IMR-90 (cell line): ENCODE measurements at regions not wholly inside any gene's neighbourhood (a gene's known extent, or its start where the extent isn't known, plus 50 kb on each side); places are given as distances from the start of the nearest gene placed in this dataset.

ENCODE experiments used
- ATAC-seq: fragments of 200-7000 bp; cut with Tn5 transposase; 2 replicates; pipeline ENCODE4 v1.9.1; 2020; ENCODE audit warnings: low read depth, mild to moderate bottlenecking, moderate library complexity
- BruUV-seq: library from RNA; stranded (reverse); fragments of 400-500 nt; replicated peaks from 2 replicates; lab custom pipeline; 2021; lab: Mats Ljungman, UMichigan
- CTCF ChIA-PET: fragments of 300-600 bp; formaldehyde crosslinking; extraction: SDS; loops from one replicate; lab custom pipeline; 2021; ENCODE audit warnings: antibody characterized with exemption; lab: Yijun Ruan, JAX
- POLR2A ChIA-PET: fragments of 300-600 bp; sonication (Branson Sonifier 250); formaldehyde crosslinking; loops from one replicate; lab custom pipeline; 2022; ENCODE audit warnings: antibody characterized with exemption; ENCODE audit not compliant: unreplicated experiment; lab: Charles Lee
- DNase-seq: peaks from one replicate; pipeline ENCODE4 v3.0.0; 2013
- H2AFZ ChIP-seq: replicated peaks from 2 replicates; pipeline ENCODE3; 2013; ENCODE audit warnings: low read length, mild to moderate bottlenecking; ENCODE audit not compliant: poor library complexity
- H2AK5ac ChIP-seq: 2 replicates; pipeline ENCODE4 v1.6.1; 2013; ENCODE audit warnings: low read depth, low read length, inconsistent platforms
- H2AK9ac ChIP-seq: replicated peaks from 2 replicates; pipeline ENCODE3; 2013; ENCODE audit warnings: mild to moderate bottlenecking, low read depth, low read length, moderate library complexity; ENCODE audit not compliant: poor library complexity
- H2BK120ac ChIP-seq: 2 replicates; pipeline ENCODE4 v1.6.1; 2013; ENCODE audit warnings: low read depth, low read length, inconsistent platforms
- H2BK15ac ChIP-seq: 3 replicates; pipeline ENCODE4 v1.6.1; 2013; ENCODE audit warnings: low read depth, low read length, inconsistent platforms
- H2BK20ac ChIP-seq: 2 replicates; pipeline ENCODE4 v1.6.1; 2013; ENCODE audit warnings: low read depth, mild to moderate bottlenecking, inconsistent platforms, low read length, moderate library complexity
- H2BK5ac ChIP-seq: 2 replicates; pipeline ENCODE4 v1.6.1; 2013; ENCODE audit warnings: mild to moderate bottlenecking, low read depth, low read length, inconsistent platforms; ENCODE audit not compliant: poor library complexity, severe bottlenecking
- H3K14ac ChIP-seq: replicated peaks from 2 replicates; pipeline ENCODE4 v1.6.1; 2013; ENCODE audit warnings: low read depth, low read length, inconsistent platforms
- H3K18ac ChIP-seq: 2 replicates; pipeline ENCODE4 v1.6.1; 2013; ENCODE audit warnings: low read depth, low read length, control low read depth
- H3K23ac ChIP-seq: 2 replicates; pipeline ENCODE4 v1.6.1; 2013; ENCODE audit warnings: low read depth, low read length, inconsistent platforms
- H3K27ac ChIP-seq: 2 replicates; pipeline ENCODE4 v1.5.1; 2013; ENCODE audit warnings: mild to moderate bottlenecking, control low read depth, low read length; ENCODE audit not compliant: insufficient read depth
- H3K27me3 ChIP-seq: 2 replicates; pipeline ENCODE4 v1.6.1; 2013; ENCODE audit warnings: low read length; ENCODE audit not compliant: control insufficient read depth, insufficient read depth
- H3K36me3 ChIP-seq: 2 replicates; pipeline ENCODE4 v1.6.1; 2013; ENCODE audit warnings: low read length, mixed read lengths; ENCODE audit not compliant: control insufficient read depth, insufficient read depth
- H3K4ac ChIP-seq: 2 replicates; pipeline ENCODE4 v1.6.1; 2013; ENCODE audit warnings: low read depth, low read length, inconsistent platforms
- H3K4me1 ChIP-seq: 2 replicates; pipeline ENCODE4 v1.6.1; 2013; ENCODE audit warnings: low read length, mixed read lengths; ENCODE audit not compliant: control insufficient read depth, insufficient read depth
- H3K4me2 ChIP-seq: 2 replicates; pipeline ENCODE4 v1.6.1; 2013; ENCODE audit warnings: low read depth, mild to moderate bottlenecking, control low read depth, low read length, moderate library complexity
- H3K4me3 ChIP-seq: 2 replicates; pipeline ENCODE4 v1.5.1; 2013; ENCODE audit warnings: low read depth, mild to moderate bottlenecking, control low read depth, low read length, moderate library complexity; ENCODE audit not compliant: insufficient read depth
- H3K56ac ChIP-seq: 2 replicates; pipeline ENCODE4 v1.6.1; 2013; ENCODE audit warnings: low read length, inconsistent platforms; ENCODE audit not compliant: insufficient read depth; ENCODE audit errors: extremely low read depth
- H3K79me1 ChIP-seq, 2 experiments: 2 replicates each; pipeline ENCODE4 v1.6.1; 2013; ENCODE audit warnings: low read length in 2 of 2, inconsistent platforms in 1 of 2, low read depth in 1 of 2
- H3K9ac ChIP-seq: 2 replicates; pipeline ENCODE4 v1.6.1; 2013; ENCODE audit warnings: low read depth, low read length, control low read depth
- H3K9me1 ChIP-seq: 2 replicates; pipeline ENCODE4 v1.6.1; 2013; ENCODE audit warnings: low read length, inconsistent platforms; ENCODE audit not compliant: insufficient read depth
- H3K9me3 ChIP-seq: 2 replicates; pipeline ENCODE4 v1.6.1; 2013; ENCODE audit warnings: low read length; ENCODE audit not compliant: control insufficient read depth, insufficient read depth
- H4K20me1 ChIP-seq: 2 replicates; pipeline ENCODE4 v1.6.1; 2013; ENCODE audit warnings: low read length, inconsistent platforms; ENCODE audit not compliant: insufficient read depth
- H4K5ac ChIP-seq: 2 replicates; pipeline ENCODE4 v1.6.1; 2013; ENCODE audit warnings: mild to moderate bottlenecking, low read depth, low read length, control low read depth
- H4K8ac ChIP-seq, 2 experiments: 2 replicates each; pipeline ENCODE4 v1.6.1; 2013; ENCODE audit warnings: low read depth in 2 of 2, low read length in 2 of 2, control low read depth in 1 of 2, inconsistent platforms in 1 of 2
- H4K91ac ChIP-seq: 2 replicates; pipeline ENCODE4 v1.6.1; 2013; ENCODE audit warnings: low read depth, low read length, inconsistent platforms; ENCODE audit not compliant: insufficient read depth
- BHLHE40 ChIP-seq: fragments of 150-350 bp; IDR thresholded peaks from 2 replicates; pipeline ENCODE4 v1.6.1; 2016; ENCODE audit warnings: mild to moderate bottlenecking, low read depth, low read length
- CEBPB ChIP-seq: IDR thresholded peaks from 2 replicates; pipeline ENCODE4 v1.6.1; 2012; ENCODE audit warnings: low read depth, low read length, improper control_type of control experiment
- CHD1 ChIP-seq: IDR thresholded peaks from 2 replicates; pipeline ENCODE4 v1.6.1; 2012; ENCODE audit warnings: low read depth, low read length, improper control_type of control experiment
- FOS ChIP-seq: fragments of 150-350 bp; IDR thresholded peaks from 2 replicates; pipeline ENCODE4 v1.6.1; 2016; ENCODE audit warnings: low read depth, low read length
- MAFK ChIP-seq: IDR thresholded peaks from 2 replicates; pipeline ENCODE4 v1.6.1; 2012; ENCODE audit warnings: low read depth, low read length, improper control_type of control experiment
- MAZ ChIP-seq: IDR thresholded peaks from 2 replicates; pipeline ENCODE4 v1.6.1; 2012; ENCODE audit warnings: low read depth, mild to moderate bottlenecking, low read length, improper control_type of control experiment, moderate library complexity, borderline replicate concordance
- MXI1 ChIP-seq: IDR thresholded peaks from 2 replicates; pipeline ENCODE4 v1.6.1; 2012; ENCODE audit warnings: low read depth, mild to moderate bottlenecking, low read length, moderate library complexity, borderline replicate concordance
- NFE2L2 ChIP-seq: fragments of 150-350 bp; IDR thresholded peaks from 2 replicates; pipeline ENCODE4 v1.6.1; 2016; ENCODE audit warnings: low read depth, mild to moderate bottlenecking, low read length
- POLR2A ChIP-seq: IDR thresholded peaks from 2 replicates; pipeline ENCODE4 v1.6.1; 2012; ENCODE audit warnings: mild to moderate bottlenecking, low read depth, low read length
- RAD21 ChIP-seq: IDR thresholded peaks from 2 replicates; pipeline ENCODE4 v1.6.1; 2012; ENCODE audit warnings: low read length, improper control_type of control experiment
- RCOR1 ChIP-seq: IDR thresholded peaks from 2 replicates; pipeline ENCODE4 v1.6.1; 2012; ENCODE audit warnings: mild to moderate bottlenecking, low read length, improper control_type of control experiment; ENCODE audit not compliant: insufficient replicate concordance
- RFX5 ChIP-seq: IDR thresholded peaks from 2 replicates; pipeline ENCODE4 v1.8.0; 2012; ENCODE audit warnings: low read depth, mild to moderate bottlenecking, low read length, moderate library complexity
- SMC3 ChIP-seq: fragments of 150-350 bp; IDR thresholded peaks from 2 replicates; pipeline ENCODE4 v1.6.1; 2016; ENCODE audit warnings: low read depth, mild to moderate bottlenecking, antibody characterized with exemption, low read length, moderate library complexity
- WGBS, 2 experiments: methylation state at CpG; one replicate each; pipeline versions ENCODE4 v1.1.5 to v1.1.7; 2013; ENCODE audit warnings: missing lambda C conversion rate in 2 of 2; ENCODE audit not compliant: insufficient read length in 1 of 2; ENCODE audit errors: extremely low coverage in 2 of 2; 5-methylcytosine and 5-hydroxymethylcytosine counted together
- dilution Hi-C: fragments of 300-500 bp; cut with HindIII; formaldehyde crosslinking; loops from one replicate; pipeline ENCODE4 v1.14.3; 2018; ENCODE audit warnings: low sequenced_read_pairs; ENCODE audit not compliant: unreplicated experiment
- in situ Hi-C: fragments of 300-500 bp; cut with MboI; formaldehyde crosslinking; loops from 3 replicates; pipeline ENCODE4 v1.14.3; 2019; ENCODE audit warnings: low sequenced_read_pairs, inconsistent platforms, mixed read lengths
- intact Hi-C: fragments of 100-400 bp; cut with micrococcal nuclease; formaldehyde crosslinking; loops from 2 replicates; pipeline ENCODE4 v1.10.0; 2022
- TF ChIP-seq, protein P1 (sequence below): fragments of 150-350 bp; IDR thresholded peaks from 2 replicates; pipeline ENCODE4 v1.6.1; 2016; ENCODE audit warnings: low read depth, mild to moderate bottlenecking, low read length, moderate library complexity, borderline replicate concordance
- TF ChIP-seq, protein P2 (sequence below): fragments of 150-350 bp; IDR thresholded peaks from 2 replicates; pipeline ENCODE4 v1.6.1; 2017; ENCODE audit warnings: mild to moderate bottlenecking, antibody characterized with exemption, low read length, low read depth
- TF ChIP-seq, protein P3 (sequence below): conservative IDR thresholded peaks from 2 replicates; pipeline ENCODE4 v1.5.1; 2012; ENCODE audit warnings: mild to moderate bottlenecking, low read depth, low read length, improper control_type of control experiment

DNA sequence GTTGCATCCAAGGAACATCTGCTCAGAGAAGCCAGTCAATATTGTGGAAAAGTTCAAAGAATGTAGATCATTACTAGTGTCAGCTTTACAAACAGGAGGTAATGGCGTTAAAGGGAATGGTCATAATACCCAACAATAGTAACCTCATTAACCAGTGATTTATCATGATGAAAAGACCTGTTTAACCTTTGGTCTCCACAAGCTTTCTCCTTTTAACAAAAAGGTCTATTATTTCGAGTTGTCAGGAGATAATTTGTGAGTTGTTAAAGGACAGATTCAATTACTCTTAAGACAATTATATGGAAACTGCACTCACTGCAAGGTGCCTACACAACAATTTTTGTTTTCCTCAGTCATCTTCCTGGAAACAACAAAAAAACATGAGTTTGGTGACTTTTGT, 73.8 kb upstream of the HTATIP2 start:
- Histone ChIP-seq H2BK120ac (no peak overlapping the region), H3K56ac (no peak overlapping the region), H3K23ac (no peak overlapping the region), H4K20me1 (no peaks in the 10 kb centered on the region), H3K4me1 (no peaks in the 10 kb centered on the region), H2AFZ (no peak overlapping the region), H3K27ac (no peak overlapping the region), H3K27me3 (no peaks in the 10 kb centered on the region), H3K9ac (no peak overlapping the region), H2BK15ac (no peak overlapping the region), H2BK20ac (no peak overlapping the region), H3K9me1 (no peaks in the 10 kb centered on the region), H4K5ac (no peak overlapping the region), H3K4ac (no peak overlapping the region), H3K79me1 (no peaks in the 10 kb centered on the region), H3K4me2 (no peak overlapping the region), H3K9me3 (no peaks in the 10 kb centered on the region), H4K8ac (no peak overlapping the region), H3K36me3 (no peaks in the 10 kb centered on the region), H2AK5ac (no peak overlapping the region), H2AK9ac (no peak overlapping the region), H3K18ac (no peak overlapping the region), H3K14ac (no peak overlapping the region), H2BK5ac (no peak overlapping the region), H3K4me3 (no peak overlapping the region), H4K91ac (no peak overlapping the region)
- WGBS, 2 experiments, result no CpG with 5 or more reads among the region's 2 CpGs
- no peak for ATAC-seq
- dilution Hi-C loops (no loop called here), intact Hi-C loops (no loop called here), in situ Hi-C loops (no loop called here)
- no peak for TF ChIP-seq POLR2A
- TF ChIP-seq, protein P1, sequence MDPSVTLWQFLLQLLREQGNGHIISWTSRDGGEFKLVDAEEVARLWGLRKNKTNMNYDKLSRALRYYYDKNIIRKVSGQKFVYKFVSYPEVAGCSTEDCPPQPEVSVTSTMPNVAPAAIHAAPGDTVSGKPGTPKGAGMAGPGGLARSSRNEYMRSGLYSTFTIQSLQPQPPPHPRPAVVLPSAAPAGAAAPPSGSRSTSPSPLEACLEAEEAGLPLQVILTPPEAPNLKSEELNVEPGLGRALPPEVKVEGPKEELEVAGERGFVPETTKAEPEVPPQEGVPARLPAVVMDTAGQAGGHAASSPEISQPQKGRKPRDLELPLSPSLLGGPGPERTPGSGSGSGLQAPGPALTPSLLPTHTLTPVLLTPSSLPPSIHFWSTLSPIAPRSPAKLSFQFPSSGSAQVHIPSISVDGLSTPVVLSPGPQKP, result no peak
- no peak for TF ChIP-seq RFX5
- TF ChIP-seq BHLHE40, result no peak
- TF ChIP-seq CEBPB, result no peak
- no peak for TF ChIP-seq MAFK
- no peak for TF ChIP-seq CHD1
- no peak for TF ChIP-seq RCOR1
- no peak for TF ChIP-seq RAD21
- TF ChIP-seq, protein P2, sequence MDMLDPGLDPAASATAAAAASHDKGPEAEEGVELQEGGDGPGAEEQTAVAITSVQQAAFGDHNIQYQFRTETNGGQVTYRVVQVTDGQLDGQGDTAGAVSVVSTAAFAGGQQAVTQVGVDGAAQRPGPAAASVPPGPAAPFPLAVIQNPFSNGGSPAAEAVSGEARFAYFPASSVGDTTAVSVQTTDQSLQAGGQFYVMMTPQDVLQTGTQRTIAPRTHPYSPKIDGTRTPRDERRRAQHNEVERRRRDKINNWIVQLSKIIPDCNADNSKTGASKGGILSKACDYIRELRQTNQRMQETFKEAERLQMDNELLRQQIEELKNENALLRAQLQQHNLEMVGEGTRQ, result no peak
- TF ChIP-seq, protein P3, sequence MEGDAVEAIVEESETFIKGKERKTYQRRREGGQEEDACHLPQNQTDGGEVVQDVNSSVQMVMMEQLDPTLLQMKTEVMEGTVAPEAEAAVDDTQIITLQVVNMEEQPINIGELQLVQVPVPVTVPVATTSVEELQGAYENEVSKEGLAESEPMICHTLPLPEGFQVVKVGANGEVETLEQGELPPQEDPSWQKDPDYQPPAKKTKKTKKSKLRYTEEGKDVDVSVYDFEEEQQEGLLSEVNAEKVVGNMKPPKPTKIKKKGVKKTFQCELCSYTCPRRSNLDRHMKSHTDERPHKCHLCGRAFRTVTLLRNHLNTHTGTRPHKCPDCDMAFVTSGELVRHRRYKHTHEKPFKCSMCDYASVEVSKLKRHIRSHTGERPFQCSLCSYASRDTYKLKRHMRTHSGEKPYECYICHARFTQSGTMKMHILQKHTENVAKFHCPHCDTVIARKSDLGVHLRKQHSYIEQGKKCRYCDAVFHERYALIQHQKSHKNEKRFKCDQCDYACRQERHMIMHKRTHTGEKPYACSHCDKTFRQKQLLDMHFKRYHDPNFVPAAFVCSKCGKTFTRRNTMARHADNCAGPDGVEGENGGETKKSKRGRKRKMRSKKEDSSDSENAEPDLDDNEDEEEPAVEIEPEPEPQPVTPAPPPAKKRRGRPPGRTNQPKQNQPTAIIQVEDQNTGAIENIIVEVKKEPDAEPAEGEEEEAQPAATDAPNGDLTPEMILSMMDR, result no peak
- TF ChIP-seq FOS, result no peak
- no peak for TF ChIP-seq SMC3
- TF ChIP-seq MXI1, result no peak
- TF ChIP-seq NFE2L2, result no peak
- TF ChIP-seq MAZ, result no peak
- no peak for DNase-seq
- ChIA-PET CTCF (no interaction called here), POLR2A (no interaction called here)
- BruUV-seq, result no TSS peak
